ENCODE measurements at regions not wholly inside any gene's neighbourhood (a gene's known extent, or its start where the extent isn't known, plus 50 kb on each side); places are given as distances from the start of the nearest gene placed in this dataset.

DNA sequence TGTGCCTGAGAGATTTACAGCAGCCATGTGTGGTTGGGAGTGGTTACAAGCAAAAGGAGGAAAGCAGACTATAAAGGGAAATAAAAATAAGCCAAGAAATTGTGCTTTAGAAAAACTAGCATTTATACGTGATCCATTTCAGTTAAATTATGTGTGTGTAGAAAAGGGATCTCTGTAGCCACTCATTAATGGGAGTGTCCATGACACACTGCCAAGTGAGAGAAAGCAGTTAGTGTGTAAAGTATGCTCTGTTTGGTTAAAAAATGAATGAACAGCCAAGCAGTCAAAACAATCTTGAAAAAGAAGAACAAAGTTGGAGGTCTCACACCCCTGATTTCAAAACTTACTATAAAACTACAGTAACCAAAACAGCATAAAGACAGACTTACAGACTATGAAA is 67.9 kb upstream of the GGTLC1 start:
- ATAC-seq (no peak), DNase-seq (no peak)
- intact Hi-C loops (cut with micrococcal nuclease): no loop called here

DNA sequence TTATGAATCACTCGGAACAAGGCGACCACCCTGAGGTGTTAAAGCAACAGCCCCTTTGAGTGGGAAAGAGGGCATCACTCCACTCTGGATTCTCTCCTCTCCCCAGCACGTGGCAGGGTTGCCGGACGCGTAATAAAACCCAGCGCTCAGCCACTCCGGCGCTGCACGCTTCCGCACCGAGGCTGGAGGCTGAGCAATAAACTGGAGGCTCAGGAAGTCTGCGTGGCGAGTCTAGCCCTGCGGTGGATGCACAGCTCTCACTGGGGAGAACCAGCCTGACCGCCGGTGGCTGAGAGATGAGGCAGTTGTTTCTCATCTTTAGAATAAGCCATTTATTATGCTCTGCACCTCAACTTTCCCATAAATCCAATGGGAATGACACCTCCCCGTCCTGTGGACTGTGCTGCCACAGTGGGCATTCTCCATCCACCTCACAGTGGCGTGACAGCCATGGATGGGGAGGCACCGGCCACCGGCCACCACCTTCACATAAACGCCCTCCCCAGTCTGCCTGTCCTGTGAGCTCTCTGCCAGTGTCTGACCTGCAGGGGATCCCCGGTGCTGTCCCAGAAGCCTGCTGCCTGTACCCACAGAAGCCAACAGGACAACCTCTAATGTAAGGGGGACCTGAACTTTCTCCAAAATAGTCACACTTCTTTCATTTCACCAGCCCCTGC is 64.2 kb upstream of the GGTLC1 start:
- intact Hi-C loops (cut with micrococcal nuclease): no loop called here
- ATAC-seq: no peak
- no peak for DNase-seq

DNA sequence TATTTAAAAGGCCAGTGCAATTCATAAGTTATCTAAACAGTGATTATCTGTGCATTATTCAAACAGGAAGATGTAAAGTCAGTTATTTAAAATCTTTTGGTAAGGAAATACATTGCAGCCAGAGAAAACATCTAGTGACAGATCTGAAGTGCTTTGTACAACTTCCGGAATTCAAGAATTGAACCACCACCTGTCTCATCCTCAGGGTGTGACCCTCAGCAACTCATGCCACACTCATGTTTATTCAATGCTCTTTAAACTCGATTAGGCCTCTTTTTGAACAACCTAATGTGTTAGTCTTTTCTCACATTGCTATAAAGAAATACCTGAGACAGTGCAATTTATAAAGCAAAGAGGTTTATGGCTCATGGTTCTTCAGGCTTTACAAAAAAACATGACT is 62.6 kb upstream of the GGTLC1 start:
- ATAC-seq (no peak), DNase-seq (no peak)
- intact Hi-C loops (cut with micrococcal nuclease): no loop called here

DNA sequence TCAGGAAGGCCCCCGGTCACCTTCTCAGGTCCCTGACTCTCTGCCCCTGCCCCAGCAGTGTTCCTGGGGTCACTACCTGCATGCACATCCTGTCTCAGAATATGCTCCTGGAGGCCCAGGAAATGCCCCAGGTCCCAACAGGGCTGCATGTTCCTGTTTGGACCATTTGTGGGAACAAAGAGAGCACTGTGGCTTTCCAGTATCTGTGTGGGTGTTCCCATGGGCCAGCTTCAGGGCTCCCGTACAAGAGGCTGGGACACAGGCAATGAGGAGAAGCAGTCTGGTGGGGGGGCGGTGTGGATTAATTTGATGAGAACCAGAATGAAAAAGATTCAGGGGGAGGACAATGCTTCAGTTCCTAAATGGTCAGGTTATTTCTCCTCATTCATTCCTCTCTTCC is 61.5 kb upstream of the GGTLC1 start:
- DNase-seq (no peak), ATAC-seq (no peak)
- intact Hi-C loops (cut with micrococcal nuclease): no loop called here

DNA sequence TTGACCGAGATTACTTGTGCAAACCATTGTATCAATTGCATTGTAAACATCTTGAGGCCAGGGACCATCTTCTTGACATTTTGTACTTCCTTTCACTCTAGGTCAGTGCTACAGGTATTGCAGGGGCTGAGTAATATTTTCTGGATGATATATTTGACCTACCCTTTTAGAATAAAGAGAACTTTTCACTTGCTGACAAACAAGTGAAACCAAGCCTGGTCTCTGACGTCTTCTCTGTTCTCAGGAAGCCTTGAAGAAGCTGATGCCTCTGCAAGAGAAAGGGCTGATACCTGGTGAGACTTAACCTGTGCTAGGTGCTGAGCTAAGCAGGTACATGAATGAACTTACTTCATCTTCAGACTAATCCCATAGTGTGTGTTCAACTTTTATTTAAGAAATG is 60.5 kb upstream of the GGTLC1 start:
- no peak for ATAC-seq
- no peak for DNase-seq
- intact Hi-C loops (cut with micrococcal nuclease): no loop called here

DNA sequence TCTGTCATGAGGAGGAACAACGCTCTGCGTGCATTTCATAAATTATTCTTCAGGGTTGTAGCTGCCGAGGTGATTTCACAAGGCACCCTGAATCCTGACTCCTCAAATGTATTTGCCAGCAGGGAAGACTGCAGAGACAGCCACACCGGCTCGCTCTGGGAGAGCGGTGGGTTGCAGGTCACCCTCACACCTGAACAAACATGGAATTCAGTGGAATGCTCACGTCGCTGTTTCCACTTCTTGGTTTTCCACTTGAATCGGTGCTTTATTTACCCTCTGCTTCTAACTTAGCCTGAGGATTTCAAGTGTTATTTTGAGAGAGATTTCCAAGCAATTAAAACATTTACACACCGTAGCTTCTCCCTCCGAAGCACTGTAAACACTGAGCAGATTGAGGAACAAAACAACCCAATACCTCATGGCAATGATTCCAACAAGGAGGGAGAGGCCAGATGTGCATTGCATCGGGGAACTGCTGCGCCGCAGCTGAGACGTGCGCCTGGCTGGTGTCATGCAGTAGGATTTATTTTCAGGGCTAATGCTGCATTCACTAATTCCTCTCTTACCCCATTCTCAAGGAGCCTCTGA is 59.5 kb upstream of the GGTLC1 start:
- intact Hi-C loops (cut with micrococcal nuclease): no loop called here
- DNase-seq (no peak), ATAC-seq (no peak)

DNA sequence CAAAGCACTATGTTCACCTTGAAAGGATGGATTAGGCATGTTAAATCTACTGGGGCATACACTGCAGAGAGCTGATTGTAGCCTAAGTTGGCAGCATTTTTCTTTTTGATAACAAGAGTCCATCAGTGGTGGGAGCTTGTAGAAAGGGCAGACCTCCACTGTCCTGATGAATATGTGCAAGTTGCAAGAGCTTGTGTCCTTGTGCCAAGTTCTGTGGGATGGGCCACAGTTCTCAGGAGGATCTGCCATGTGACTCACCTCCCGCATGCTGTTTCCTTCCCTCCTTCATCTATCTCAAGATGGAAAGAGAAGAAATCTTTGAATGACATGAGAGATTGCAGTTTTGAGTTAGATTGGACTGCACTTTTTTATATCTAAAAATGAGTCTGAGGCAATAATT is 58.3 kb upstream of the GGTLC1 start:
- DNase-seq: no peak
- ATAC-seq: no peak

DNA sequence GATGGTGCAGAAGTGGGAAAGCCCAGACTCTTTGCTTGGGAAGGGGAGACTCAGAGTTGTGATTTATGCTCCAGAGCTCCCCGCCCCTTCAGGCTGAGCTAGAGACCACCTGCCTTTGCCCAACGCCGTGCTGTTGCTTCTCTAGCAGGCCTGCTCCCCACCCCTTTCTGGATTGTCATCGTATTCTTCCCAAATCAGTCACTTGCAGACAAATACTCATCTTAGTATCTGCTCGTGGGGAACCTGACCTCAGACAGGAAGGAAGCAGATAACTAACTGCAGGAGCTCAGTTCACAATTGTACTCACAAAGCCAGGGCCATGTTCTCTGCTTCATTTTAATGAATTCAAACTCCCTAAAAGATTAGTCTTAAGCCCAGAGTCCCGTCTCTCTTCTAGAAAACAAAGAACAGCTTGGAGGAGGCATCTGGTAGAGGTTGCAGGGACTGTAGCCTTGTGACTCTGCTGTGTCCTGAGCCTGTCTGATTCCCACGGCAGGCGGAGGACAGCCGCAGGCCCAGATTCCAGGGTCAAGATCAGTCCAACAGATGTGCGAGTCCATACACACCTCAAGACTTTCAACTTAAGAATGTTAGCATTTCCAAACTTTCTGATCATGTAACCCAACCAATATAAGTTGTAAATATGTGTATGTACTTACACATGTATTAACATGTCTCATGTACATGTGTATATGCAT is 57.2 kb upstream of the GGTLC1 start:
- intact Hi-C loops (cut with micrococcal nuclease): no loop called here
- no peak for DNase-seq
- ATAC-seq: no peak

More for the DNA sequence above, 58.3 kb upstream of the GGTLC1 start:
- intact Hi-C loops (cut with micrococcal nuclease): no loop called here

DNA sequence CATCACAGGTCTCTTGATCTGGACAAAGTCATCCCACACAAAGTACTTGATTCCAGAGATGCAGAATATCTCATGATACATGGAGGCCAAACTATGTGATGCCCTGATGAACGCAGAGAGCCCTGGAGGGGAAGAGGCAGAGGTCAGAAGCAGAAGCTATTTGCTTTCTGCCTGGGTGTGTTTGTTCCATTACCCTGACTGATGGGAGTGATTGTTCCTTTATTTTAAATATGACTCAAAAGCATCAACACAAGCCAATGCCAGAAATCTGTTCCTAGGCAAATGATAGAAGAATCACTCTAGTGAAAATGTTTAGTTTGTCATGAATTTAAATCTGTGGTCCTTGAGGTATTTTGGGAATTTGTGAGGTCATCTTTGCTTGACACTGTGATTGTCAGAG is 54.7 kb upstream of the GGTLC1 start:
- ATAC-seq: no peak
- DNase-seq: no peak
- intact Hi-C loops (cut with micrococcal nuclease): no loop called here

DNA sequence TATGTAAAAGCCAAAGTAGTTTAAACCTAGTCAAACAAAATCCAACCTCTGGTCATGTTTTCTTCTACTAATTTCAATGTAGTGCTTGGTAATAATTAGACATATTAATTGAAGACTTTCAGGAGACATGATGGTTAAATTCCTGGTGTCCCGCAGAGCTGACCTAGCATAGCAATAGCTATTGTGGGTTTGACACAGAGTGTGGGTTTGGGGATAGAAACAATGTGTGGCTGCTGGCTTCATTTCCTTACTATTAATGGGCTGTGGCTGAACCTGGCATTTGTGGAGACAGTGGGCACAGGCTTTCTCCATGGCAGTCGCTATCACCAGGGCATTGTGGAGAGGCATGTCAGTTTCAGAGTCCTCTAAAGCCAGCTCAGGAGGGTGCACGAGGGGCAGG is 54.1 kb upstream of the GGTLC1 start:
- no peak for DNase-seq
- intact Hi-C loops (cut with micrococcal nuclease): no loop called here
- ATAC-seq: no peak

DNA sequence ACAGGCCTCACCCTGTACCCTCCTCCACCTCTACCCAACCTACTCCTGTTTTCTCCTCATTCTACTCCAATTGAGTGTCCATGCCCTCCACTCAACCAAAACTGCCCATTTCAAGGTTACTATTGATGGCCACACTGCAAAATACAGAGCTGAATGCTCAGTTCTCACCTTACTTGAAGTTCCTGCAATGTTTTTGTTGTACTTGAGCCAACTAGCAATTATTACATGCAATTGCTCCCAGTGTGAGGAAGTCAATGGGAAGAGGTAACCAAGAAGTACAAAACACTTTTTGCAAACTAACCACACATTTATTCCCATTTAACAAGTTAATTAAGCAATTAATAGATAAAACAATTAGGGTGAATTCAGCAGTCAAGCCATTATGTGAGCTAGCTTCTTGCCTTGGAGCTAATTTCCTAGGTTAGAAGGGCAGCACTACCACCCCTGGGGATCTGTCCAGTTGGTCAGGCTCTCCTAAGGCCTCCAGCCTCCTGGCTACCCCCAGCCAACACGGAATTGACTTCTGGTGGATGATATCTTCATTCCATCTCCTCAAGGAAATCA is 52.4 kb upstream of the GGTLC1 start:
- intact Hi-C loops (cut with micrococcal nuclease): no loop called here
- ATAC-seq: no peak
- DNase-seq: no peak

DNA sequence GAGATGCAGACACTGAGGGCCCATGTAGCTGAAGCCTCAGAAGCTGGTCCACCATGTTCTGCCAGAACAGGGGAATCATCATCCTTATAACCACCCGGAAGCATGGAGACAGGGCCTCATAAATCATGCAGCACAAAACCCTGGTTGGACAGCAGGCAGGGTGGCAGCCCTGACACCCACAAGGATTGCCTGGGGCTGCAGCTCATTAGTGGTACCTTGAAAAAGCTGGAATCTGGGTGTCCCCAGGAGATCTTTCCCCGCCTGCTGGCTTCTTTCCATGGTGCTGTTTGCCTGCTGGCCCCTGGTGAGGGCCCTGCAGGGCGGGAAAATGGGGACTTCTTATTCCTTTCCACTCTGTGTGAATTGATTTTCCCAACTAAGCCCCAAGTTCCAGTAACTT is 50.6 kb upstream of the GGTLC1 start:
- DNase-seq: no peak
- intact Hi-C loops (cut with micrococcal nuclease): no loop called here

More for the DNA sequence above, 50.6 kb upstream of the GGTLC1 start:
- no peak for ATAC-seq
